Epithelial cell of esophagus (primary cell): ENCODE measurements at regions not wholly inside any gene's neighbourhood (a gene's known extent, or its start where the extent isn't known, plus 50 kb on each side); places are given as distances from the start of the nearest gene placed in this dataset.
"Not testable (repeated sequence)": the region's sequence is repeated elsewhere in the genome, so short reads cannot be mapped to it uniquely, and the experiment has no call there.

ENCODE experiments used
- DNase-seq: peaks from one replicate; pipeline ENCODE4 v3.0.0; 2010; ENCODE audit warnings: low read depth
- H3K4me3 ChIP-seq: 2 replicates; pipeline ENCODE4 v1.5.1; 2011; ENCODE audit warnings: mild to moderate bottlenecking, low read length, control low read depth
- CTCF ChIP-seq: IDR thresholded peaks from 2 replicates; pipeline ENCODE4 v1.5.1; 2011; ENCODE audit warnings: low read depth, mild to moderate bottlenecking, low read length, control low read depth, inconsistent platforms; ENCODE audit not compliant: insufficient read depth; ENCODE audit errors: missing control alignments

GRCh38 chr3:164730815-164731360 is 347.4 kb downstream of the SI start:
- no peak for DNase-seq
- no peak for TF ChIP-seq CTCF
- H3K4me3 ChIP-seq = no peak overlapping the region

GRCh38 chr3:164723396-164723795 is 354.9 kb downstream of the SI start:
- TF ChIP-seq CTCF = no peak
- DNase-seq = no peak

GRCh38 chr3:164702808-164703207 is 375.5 kb downstream of the SI start:
- H3K4me3 ChIP-seq, DNase-seq: not testable (repeated sequence)

More at GRCh38 chr3:164723396-164723795, 354.9 kb downstream of the SI start:
- no peak overlapping the region for H3K4me3 ChIP-seq

GRCh38 chr3:164687902-164688301 is 390.4 kb downstream of the SI start:
- TF ChIP-seq CTCF = no peak
- no peak overlapping the region for H3K4me3 ChIP-seq
- DNase-seq = no peak

- no peak overlapping the region for H3K4me3 ChIP-seq
- no peak for DNase-seq
- no peak for TF ChIP-seq CTCF
Measured at GRCh38 chr3:164687211-164687610, 391.1 kb downstream of the SI start.

GRCh38 chr3:164683489-164683888 is 394.8 kb downstream of the SI start:
- H3K4me3 ChIP-seq = no peak overlapping the region
- no peak for DNase-seq
- TF ChIP-seq CTCF = no peak

GRCh38 chr3:164679245-164679644 is 399.1 kb downstream of the SI start:
- DNase-seq = no peak
- no peak for TF ChIP-seq CTCF
- no peak overlapping the region for H3K4me3 ChIP-seq
